Caco-2 (cell line): ENCODE measurements at regions not wholly inside any gene's neighbourhood (a gene's known extent, or its start where the extent isn't known, plus 50 kb on each side); places are given as distances from the start of the nearest gene placed in this dataset.

Experiments
- BruUV-seq: library from RNA; stranded (reverse); fragments of 400-500 nt; replicated peaks from 2 replicates; lab custom pipeline; 2021; lab: Mats Ljungman, UMichigan
- CTCF ChIA-PET: fragments of 300-600 bp; sonication (Branson Sonifier 250); formaldehyde crosslinking; loops from one replicate; lab custom pipeline; 2022; ENCODE audit warnings: antibody characterized with exemption; lab: Charles Lee
- POLR2A ChIA-PET: fragments of 300-600 bp; sonication (Branson Sonifier 250); formaldehyde crosslinking; loops from one replicate; lab custom pipeline; 2022; ENCODE audit warnings: antibody characterized with exemption; lab: Charles Lee
- DNase-seq, 2 experiments: peaks; one replicate each; pipeline versions ENCODE4 v3.0.0 to v3.0.0-alpha.2; 2020 to 2022
- H3K27me3 ChIP-seq: replicated peaks from 2 replicates; pipeline ENCODE4 v1.6.0; 2011; ENCODE audit warnings: low read length; ENCODE audit not compliant: control insufficient read depth, insufficient read depth
- H3K36me3 ChIP-seq: 2 replicates; pipeline ENCODE4 v1.5.1; 2011; ENCODE audit warnings: low read length; ENCODE audit not compliant: control insufficient read depth, insufficient read depth
- H3K4me1 ChIP-seq: fragments of 250-450 bp; sonication (Bioruptor Pico); 2 replicates; pipeline ENCODE4 v1.5.1; 2020; ENCODE audit warnings: mild to moderate bottlenecking
- H3K4me3 ChIP-seq: 2 replicates; pipeline ENCODE4 v1.5.1; 2011; ENCODE audit warnings: low read depth, mild to moderate bottlenecking, control low read depth, low read length
- H3K9me3 ChIP-seq: fragments of 250-450 bp; sonication (Bioruptor Pico); 2 replicates; pipeline ENCODE4 v1.5.1; 2020; ENCODE audit warnings: mild to moderate bottlenecking, moderate library complexity
- H3K27ac Mint-ChIP-seq: one replicate; pipeline ENCODE4 v1.8.0; 2022; ENCODE audit warnings: mixed read lengths; ENCODE audit not compliant: unreplicated experiment
- H3K27me3 Mint-ChIP-seq: one replicate; pipeline ENCODE4 v1.8.0; 2022; ENCODE audit warnings: mixed read lengths; ENCODE audit not compliant: insufficient read depth, unreplicated experiment
- H3K36me3 Mint-ChIP-seq: one replicate; pipeline ENCODE4 v1.8.0; 2022; ENCODE audit warnings: mild to moderate bottlenecking, mixed read lengths; ENCODE audit not compliant: insufficient read depth, unreplicated experiment
- H3K4me1 Mint-ChIP-seq: one replicate; pipeline ENCODE4 v1.8.0; 2022; ENCODE audit warnings: low read depth, mixed read lengths; ENCODE audit not compliant: unreplicated experiment
- H3K4me3 Mint-ChIP-seq: one replicate; pipeline ENCODE4 v1.8.0; 2022; ENCODE audit warnings: mild to moderate bottlenecking, moderate library complexity, mixed read lengths; ENCODE audit not compliant: unreplicated experiment
- H3K9me3 Mint-ChIP-seq: one replicate; pipeline ENCODE4 v1.8.0; 2022; ENCODE audit warnings: mixed read lengths; ENCODE audit not compliant: unreplicated experiment
- intact Hi-C: fragments of 100-400 bp; cut with micrococcal nuclease; formaldehyde crosslinking; loops from one replicate; pipeline ENCODE4 v1.10.0; 2022; ENCODE audit not compliant: unreplicated experiment
- TF ChIP-seq, protein P1 (sequence below), 2 experiments: fragments of 200-600 bp in 1 of 2; IDR thresholded peaks; 1 replicate in 1 of 2; 2 replicates in 1 of 2; pipeline versions ENCODE4 v1.5.1 to v1.8.0; 2011 to 2022; ENCODE audit warnings: antibody characterized with exemption in 1 of 2, control low read depth in 1 of 2, inconsistent platforms in 1 of 2, low read depth in 1 of 2, low read length in 1 of 2, mild to moderate bottlenecking in 1 of 2, moderate library complexity in 1 of 2; ENCODE audit not compliant: insufficient read depth in 1 of 2, severe bottlenecking in 1 of 2, unreplicated experiment in 1 of 2

DNA sequence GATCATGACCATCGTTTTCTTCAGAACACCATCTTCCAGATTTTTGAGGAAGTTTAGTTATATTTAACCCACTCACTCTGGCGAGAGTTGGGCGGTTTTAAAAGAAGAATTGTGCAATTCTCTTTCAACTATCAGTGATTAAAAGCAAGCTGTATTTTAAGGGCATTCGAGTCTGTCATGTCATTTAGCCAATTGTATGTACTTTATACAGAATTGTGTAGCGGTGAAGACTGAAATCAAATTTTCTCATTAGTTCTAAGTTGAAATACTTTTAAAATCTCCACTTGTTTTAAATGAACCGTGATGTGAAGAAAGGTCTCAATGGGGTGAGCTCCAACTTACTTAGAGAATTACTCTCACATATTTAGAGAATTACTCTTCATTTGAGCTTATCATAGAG lies 214.6 kb upstream of the DTNA start:
- no peaks in the 10 kb centered on the region for H3K36me3 ChIP-seq
- no peak overlapping the region for H3K4me3 ChIP-seq
- Mint-ChIP-seq H3K4me1 (no peaks in the 10 kb centered on the region), H3K4me3 (no peak overlapping the region), H3K36me3 (no peaks in the 10 kb centered on the region), H3K27ac (no peak overlapping the region), H3K9me3 (no peaks in the 10 kb centered on the region), H3K27me3 (no peaks in the 10 kb centered on the region)
- no peaks in the 10 kb centered on the region for H3K9me3 ChIP-seq
- ChIA-PET POLR2A (no interaction called here), CTCF (no interaction called here)
- TF ChIP-seq, protein P1, sequence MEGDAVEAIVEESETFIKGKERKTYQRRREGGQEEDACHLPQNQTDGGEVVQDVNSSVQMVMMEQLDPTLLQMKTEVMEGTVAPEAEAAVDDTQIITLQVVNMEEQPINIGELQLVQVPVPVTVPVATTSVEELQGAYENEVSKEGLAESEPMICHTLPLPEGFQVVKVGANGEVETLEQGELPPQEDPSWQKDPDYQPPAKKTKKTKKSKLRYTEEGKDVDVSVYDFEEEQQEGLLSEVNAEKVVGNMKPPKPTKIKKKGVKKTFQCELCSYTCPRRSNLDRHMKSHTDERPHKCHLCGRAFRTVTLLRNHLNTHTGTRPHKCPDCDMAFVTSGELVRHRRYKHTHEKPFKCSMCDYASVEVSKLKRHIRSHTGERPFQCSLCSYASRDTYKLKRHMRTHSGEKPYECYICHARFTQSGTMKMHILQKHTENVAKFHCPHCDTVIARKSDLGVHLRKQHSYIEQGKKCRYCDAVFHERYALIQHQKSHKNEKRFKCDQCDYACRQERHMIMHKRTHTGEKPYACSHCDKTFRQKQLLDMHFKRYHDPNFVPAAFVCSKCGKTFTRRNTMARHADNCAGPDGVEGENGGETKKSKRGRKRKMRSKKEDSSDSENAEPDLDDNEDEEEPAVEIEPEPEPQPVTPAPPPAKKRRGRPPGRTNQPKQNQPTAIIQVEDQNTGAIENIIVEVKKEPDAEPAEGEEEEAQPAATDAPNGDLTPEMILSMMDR (IDR thresholded peaks at IDR 0.05; ENCODE audit: insufficient read depth in 1 of 2, low read depth in 1 of 2, low read length in 1 of 2, severe bottlenecking in 1 of 2, unreplicated experiment in 1 of 2) = no peak
- BruUV-seq = no TSS peak
- DNase-seq = no peak
- H3K4me1 ChIP-seq = no peaks in the 10 kb centered on the region
- intact Hi-C loops = no loop called here
- no peaks in the 10 kb centered on the region for H3K27me3 ChIP-seq

DNA sequence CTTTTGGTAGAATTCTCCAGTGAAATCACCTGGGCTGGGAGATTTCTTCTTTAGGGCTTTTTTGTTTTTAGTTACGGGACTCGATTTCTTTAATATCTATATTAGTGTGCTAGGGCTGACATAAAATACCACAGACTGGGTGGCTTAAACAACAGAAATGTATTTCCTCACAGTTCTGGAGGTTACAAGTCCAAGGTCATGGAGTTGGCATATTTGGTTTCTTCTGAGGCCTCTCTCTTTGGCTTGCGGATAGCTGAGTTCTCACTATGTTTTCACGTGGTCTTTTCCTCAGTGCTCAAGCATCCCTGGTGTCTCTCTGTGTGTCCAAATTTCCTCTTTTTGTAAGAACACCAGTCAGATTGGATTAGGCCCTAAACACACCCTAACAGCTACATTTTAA lies 208.5 kb upstream of the DTNA start:
- TF ChIP-seq, protein P1 (IDR thresholded peaks at IDR 0.05; ENCODE audit: insufficient read depth in 1 of 2, low read depth in 1 of 2, low read length in 1 of 2, severe bottlenecking in 1 of 2, unreplicated experiment in 1 of 2) = no peak
- no TSS peak for BruUV-seq
- H3K4me1 ChIP-seq = no peaks in the 10 kb centered on the region
- H3K9me3 ChIP-seq = no peaks in the 10 kb centered on the region
- no peak overlapping the region for H3K27ac Mint-ChIP-seq
- H3K9me3 Mint-ChIP-seq = no peaks in the 10 kb centered on the region
- DNase-seq = no peak
- H3K36me3 ChIP-seq = no peaks in the 10 kb centered on the region
- no peak overlapping the region for H3K4me3 Mint-ChIP-seq
- ChIA-PET POLR2A (no interaction called here), CTCF (no interaction called here)
- H3K27me3 Mint-ChIP-seq = no peaks in the 10 kb centered on the region
- H3K36me3 Mint-ChIP-seq = no peaks in the 10 kb centered on the region
- no peak overlapping the region for H3K4me3 ChIP-seq
- intact Hi-C loops = no loop called here
- no peaks in the 10 kb centered on the region for H3K4me1 Mint-ChIP-seq
- H3K27me3 ChIP-seq = no peaks in the 10 kb centered on the region

DNA sequence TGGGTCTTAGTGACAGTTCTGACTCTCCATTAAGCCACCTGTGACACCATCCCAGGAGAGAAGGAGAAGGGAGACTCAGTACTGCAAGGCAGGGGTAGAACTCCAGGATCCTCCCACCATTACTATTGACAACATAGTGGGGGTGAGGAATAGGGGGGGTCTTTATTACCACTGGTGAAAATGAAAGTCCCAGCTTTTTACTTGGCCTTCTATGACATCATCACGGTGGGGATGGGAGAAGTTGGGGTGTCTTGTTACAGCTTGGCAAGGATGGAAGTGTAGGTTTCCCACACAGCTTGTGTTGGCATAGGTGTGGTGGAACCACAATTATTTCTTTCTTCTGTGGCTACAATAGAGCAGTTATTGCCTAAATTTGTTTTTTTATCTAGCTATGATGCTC lies 203.9 kb upstream of the DTNA start:
- intact Hi-C loops = no loop called here
- TF ChIP-seq, protein P1 (IDR thresholded peaks at IDR 0.05; ENCODE audit: insufficient read depth in 1 of 2, low read depth in 1 of 2, low read length in 1 of 2, severe bottlenecking in 1 of 2, unreplicated experiment in 1 of 2) = no peak
- no peaks in the 10 kb centered on the region for H3K9me3 ChIP-seq
- POLR2A ChIA-PET = no interaction called here
- H3K27me3 Mint-ChIP-seq = no peaks in the 10 kb centered on the region
- no peak overlapping the region for H3K4me3 Mint-ChIP-seq
- H3K4me1 Mint-ChIP-seq = no peaks in the 10 kb centered on the region
- no peak overlapping the region for H3K27ac Mint-ChIP-seq
- H3K4me3 ChIP-seq = no peak overlapping the region
- no peaks in the 10 kb centered on the region for H3K36me3 Mint-ChIP-seq
- DNase-seq = no peak
- H3K9me3 Mint-ChIP-seq = no peaks in the 10 kb centered on the region
- H3K4me1 ChIP-seq = no peaks in the 10 kb centered on the region
- no peaks in the 10 kb centered on the region for H3K27me3 ChIP-seq
- CTCF ChIA-PET = no interaction called here
- BruUV-seq = no TSS peak
- no peaks in the 10 kb centered on the region for H3K36me3 ChIP-seq
